Breast epithelium (tissue), 3 donors: ENCODE measurements at regions not wholly inside any gene's neighbourhood (a gene's known extent, or its start where the extent isn't known, plus 50 kb on each side); places are given as distances from the start of the nearest gene placed in this dataset.

Experiments
- CTCF ChIP-seq, 3 donors: fragments of 450-650 bp; IDR thresholded peaks; one replicate each; pipeline ENCODE4 v1.5.1; 2016 to 2017; ENCODE audit warnings: antibody characterized with exemption in 3 of 3, mild to moderate bottlenecking in 3 of 3, moderate library complexity in 3 of 3
- POLR2A ChIP-seq: fragments of 450-650 bp; IDR thresholded peaks from one replicate; pipeline ENCODE4 v1.6.1; 2016; ENCODE audit warnings: antibody characterized with exemption, mild to moderate bottlenecking, moderate library complexity

- TF ChIP-seq CTCF (IDR thresholded peaks at IDR 0.05) (peak in 2 of 3 donors; percentile 23 to 32), POLR2A (no peak)
Measured at GRCh38 chr2:8539743-8540551, 141.9 kb upstream of the ID2 start.
